KBM-7 (cell line): ENCODE measurements at regions not wholly inside any gene's neighbourhood (a gene's known extent, or its start where the extent isn't known, plus 50 kb on each side); places are given as distances from the start of the nearest gene placed in this dataset.
"Not testable (repeated sequence)": the region's sequence is repeated elsewhere in the genome, so short reads cannot be mapped to it uniquely, and the experiment has no call there.

Source experiments
- DNase-seq: peaks from one replicate; pipeline ENCODE4 v3.0.0-alpha.2; 2015
- in situ Hi-C: fragments of 300-500 bp; cut with MboI; formaldehyde crosslinking; loops from 2 replicates; pipeline ENCODE4 v1.14.3; 2020; ENCODE audit warnings: low sequenced_read_pairs, low pct_unique_long_range_greater_than_20kb, mixed read lengths

GRCh38 chr5:179459771-179460170, 90.6 kb upstream of the RUFY1 start:
- in situ Hi-C loops: no loop called here
- no peak for DNase-seq

GRCh38 chr5:179457612-179458011, 92.7 kb upstream of the RUFY1 start:
- DNase-seq: no peak
- in situ Hi-C loops: no loop called here

GRCh38 chr5:179456075-179456474, 94.3 kb upstream of the RUFY1 start:
- DNase-seq, in situ Hi-C loops: not testable (repeated sequence)

- in situ Hi-C loops: no loop called here
- no peak for DNase-seq
Measured at GRCh38 chr5:179455320-179455719, 95.0 kb upstream of the RUFY1 start.

- in situ Hi-C loops: no loop called here
- DNase-seq: no peak
Measured at GRCh38 chr5:179454356-179454755, 96.0 kb upstream of the RUFY1 start.

- in situ Hi-C loops: no loop called here
- DNase-seq: no peak
Measured at GRCh38 chr5:179453616-179454015, 96.7 kb upstream of the RUFY1 start.

GRCh38 chr5:179452356-179453230, 97.8 kb upstream of the RUFY1 start:
- in situ Hi-C loops: no loop called here
- DNase-seq: no peak

GRCh38 chr5:179451828-179452196, 98.5 kb upstream of the RUFY1 start:
- no peak for DNase-seq
- in situ Hi-C loops: no loop called here

GRCh38 chr5:179451114-179451827, 99.1 kb upstream of the RUFY1 start:
- no peak for DNase-seq
- in situ Hi-C loops: no loop called here

GRCh38 chr5:179449950-179450349, 100.4 kb upstream of the RUFY1 start:
- in situ Hi-C loops, DNase-seq: not testable (repeated sequence)

GRCh38 chr5:179448282-179448681, 102.1 kb upstream of the RUFY1 start:
- DNase-seq, in situ Hi-C loops: not testable (repeated sequence)

GRCh38 chr5:179442289-179442688, 97.0 kb upstream of the ADAMTS2 start:
- in situ Hi-C loops, DNase-seq: not testable (repeated sequence)

- DNase-seq: no peak
- in situ Hi-C loops: no loop called here
Measured at GRCh38 chr5:179439181-179439985, 94.1 kb upstream of the ADAMTS2 start.

- in situ Hi-C loops: no loop called here
- no peak for DNase-seq
Measured at GRCh38 chr5:179438461-179438860, 93.2 kb upstream of the ADAMTS2 start.

GRCh38 chr5:179438011-179438441, 92.8 kb upstream of the ADAMTS2 start:
- no peak for DNase-seq
- in situ Hi-C loops: no loop called here

GRCh38 chr5:179437341-179438001, 92.2 kb upstream of the ADAMTS2 start:
- in situ Hi-C loops: no loop called here
- DNase-seq: no peak

GRCh38 chr5:179436321-179437122, 91.3 kb upstream of the ADAMTS2 start:
- in situ Hi-C loops: no loop called here
- no peak for DNase-seq

- in situ Hi-C loops: no loop called here
- DNase-seq: no peak
Measured at GRCh38 chr5:179435731-179436315, 90.6 kb upstream of the ADAMTS2 start.
